RWPE2 (cell line): ENCODE measurements at regions not wholly inside any gene's neighbourhood (a gene's known extent, or its start where the extent isn't known, plus 50 kb on each side); places are given as distances from the start of the nearest gene placed in this dataset.

ENCODE experiments used
- ATAC-seq: fragments of 200-7000 bp; cut with Tn5 transposase; 3 replicates; pipeline ENCODE4 v1.9.1; 2021; ENCODE audit warnings: low read depth
- DNase-seq: peaks from one replicate; pipeline ENCODE4 v3.0.0-alpha.2; 2020; ENCODE audit warnings: low spot score
- H3K27ac ChIP-seq: fragments of 450-650 bp; 2 replicates; pipeline ENCODE4 v1.5.1; 2017; ENCODE audit warnings: mild to moderate bottlenecking; ENCODE audit not compliant: poor library complexity, severe bottlenecking
- H3K27me3 ChIP-seq: fragments of 250-450 bp; sonication (Bioruptor Pico); 2 replicates; pipeline ENCODE4 v1.5.1; 2021; ENCODE audit warnings: mild to moderate bottlenecking, moderate library complexity; ENCODE audit not compliant: insufficient read depth, poor library complexity, severe bottlenecking
- H3K36me3 ChIP-seq: fragments of 250-450 bp; sonication (Bioruptor Pico); 2 replicates; pipeline ENCODE4 v1.5.1; 2020; ENCODE audit warnings: low read depth, mild to moderate bottlenecking, moderate library complexity
- H3K4me1 ChIP-seq: fragments of 250-450 bp; sonication (Bioruptor Pico); 2 replicates; pipeline ENCODE4 v1.5.1; 2021; ENCODE audit warnings: mild to moderate bottlenecking, moderate library complexity; ENCODE audit not compliant: insufficient read depth, poor library complexity, severe bottlenecking
- H3K4me3 ChIP-seq: fragments of 250-450 bp; sonication (Bioruptor Pico); 2 replicates; pipeline ENCODE4 v1.5.1; 2021; ENCODE audit warnings: mild to moderate bottlenecking, moderate library complexity; ENCODE audit not compliant: severe bottlenecking
- H3K9me3 ChIP-seq: fragments of 250-450 bp; sonication (Bioruptor Pico); 2 replicates; pipeline ENCODE4 v1.5.1; 2021; ENCODE audit warnings: mild to moderate bottlenecking, moderate library complexity; ENCODE audit not compliant: severe bottlenecking
- CTCF ChIP-seq: fragments of 450-650 bp; IDR thresholded peaks from one replicate; pipeline ENCODE4 v1.5.1; 2017; ENCODE audit warnings: mild to moderate bottlenecking, moderate library complexity; ENCODE audit not compliant: poor library complexity, severe bottlenecking

GRCh38 chr14:42629553-42629952 is 1022.9 kb downstream of the LRFN5 start:
- Histone ChIP-seq H3K27me3 (peaks cover 47% of the 10 kb centered on the region), H3K4me3 (no peak overlapping the region), H3K27ac (no peak overlapping the region), H3K36me3 (no peaks in the 10 kb centered on the region), H3K9me3 (no peaks in the 10 kb centered on the region), H3K4me1 (no peaks in the 10 kb centered on the region)
- ATAC-seq (no peak), DNase-seq (no peak)
- TF ChIP-seq CTCF = no peak

- no peaks in the 10 kb centered on the region for H3K36me3 ChIP-seq
- no peak for ATAC-seq
- H3K9me3 ChIP-seq = no peaks in the 10 kb centered on the region
- H3K4me1 ChIP-seq = no peaks in the 10 kb centered on the region
- peaks cover 55% of the 10 kb centered on the region for H3K27me3 ChIP-seq
- no peak overlapping the region for H3K27ac ChIP-seq
- DNase-seq = no peak
- no peak for TF ChIP-seq CTCF
- H3K4me3 ChIP-seq = no peak overlapping the region
These were observed 1021.9 kb downstream of the LRFN5 start for GRCh38 chr14:42628602-42629001.

- no peak for TF ChIP-seq CTCF
- Histone ChIP-seq H3K4me3 (no peak overlapping the region), H3K27ac (no peak overlapping the region), H3K27me3 (peaks cover 61% of the 10 kb centered on the region), H3K36me3 (no peaks in the 10 kb centered on the region), H3K4me1 (no peaks in the 10 kb centered on the region), H3K9me3 (no peaks in the 10 kb centered on the region)
- ATAC-seq (no peak), DNase-seq (no peak)
These were observed 1020.3 kb downstream of the LRFN5 start for GRCh38 chr14:42626986-42627385.

- no peak for DNase-seq
- no peak for ATAC-seq
- Histone ChIP-seq H3K4me1 (no peaks in the 10 kb centered on the region), H3K4me3 (no peak overlapping the region), H3K9me3 (no peaks in the 10 kb centered on the region), H3K27me3 (peaks cover 60% of the 10 kb centered on the region), H3K27ac (no peak overlapping the region), H3K36me3 (no peaks in the 10 kb centered on the region)
- no peak for TF ChIP-seq CTCF
These were observed 1018.5 kb downstream of the LRFN5 start for GRCh38 chr14:42624980-42625761.

- DNase-seq (no peak), ATAC-seq (no peak)
- TF ChIP-seq CTCF = no peak
- H3K9me3 ChIP-seq = no peaks in the 10 kb centered on the region
- no peaks in the 10 kb centered on the region for H3K36me3 ChIP-seq
- no peaks in the 10 kb centered on the region for H3K4me1 ChIP-seq
- no peak overlapping the region for H3K4me3 ChIP-seq
- H3K27me3 ChIP-seq = peaks cover 17% of the 10 kb centered on the region
- no peak overlapping the region for H3K27ac ChIP-seq
These were observed 1010.3 kb downstream of the LRFN5 start for GRCh38 chr14:42617005-42617404.
